Kasumi-1 (cell line): ENCODE measurements at regions not wholly inside any gene's neighbourhood (a gene's known extent, or its start where the extent isn't known, plus 50 kb on each side); places are given as distances from the start of the nearest gene placed in this dataset.
"Not testable (repeated sequence)": the region's sequence is repeated elsewhere in the genome, so short reads cannot be mapped to it uniquely, and the experiment has no call there.

Experiments
- DNase-seq, 2 experiments: peaks; one replicate each; lab custom pipeline; 2025; lab: John Stamatoyannopoulos, UW

DNA sequence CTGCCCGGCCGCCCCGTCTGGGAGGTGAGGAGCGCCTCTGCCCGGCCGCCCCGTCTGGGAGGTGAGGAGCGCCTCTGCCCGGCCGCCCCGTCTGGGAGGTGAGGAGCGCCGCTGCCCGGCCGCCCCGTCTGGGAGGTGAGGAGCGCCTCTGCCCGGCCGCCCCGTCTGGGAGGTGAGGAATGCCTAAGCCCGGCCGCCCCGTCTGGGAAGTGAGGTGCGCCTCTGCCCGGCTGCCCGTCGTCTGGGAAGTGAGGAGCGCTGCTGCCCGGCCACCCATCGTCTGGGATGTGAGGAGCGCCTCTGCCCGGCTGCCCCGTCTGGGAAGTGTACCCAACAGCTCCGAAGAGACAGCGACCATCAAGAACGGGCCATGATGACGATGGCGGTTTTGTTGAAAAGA lies 136.6 kb upstream of the PROKR2 start:
- DNase-seq, result not testable (repeated sequence)

GRCh38 chr20:5452691-5453090 lies 135.9 kb upstream of the PROKR2 start:
- not testable (repeated sequence) for DNase-seq

- not testable (repeated sequence) for DNase-seq
These were observed 135.5 kb upstream of the PROKR2 start for GRCh38 chr20:5452286-5452685.

DNA sequence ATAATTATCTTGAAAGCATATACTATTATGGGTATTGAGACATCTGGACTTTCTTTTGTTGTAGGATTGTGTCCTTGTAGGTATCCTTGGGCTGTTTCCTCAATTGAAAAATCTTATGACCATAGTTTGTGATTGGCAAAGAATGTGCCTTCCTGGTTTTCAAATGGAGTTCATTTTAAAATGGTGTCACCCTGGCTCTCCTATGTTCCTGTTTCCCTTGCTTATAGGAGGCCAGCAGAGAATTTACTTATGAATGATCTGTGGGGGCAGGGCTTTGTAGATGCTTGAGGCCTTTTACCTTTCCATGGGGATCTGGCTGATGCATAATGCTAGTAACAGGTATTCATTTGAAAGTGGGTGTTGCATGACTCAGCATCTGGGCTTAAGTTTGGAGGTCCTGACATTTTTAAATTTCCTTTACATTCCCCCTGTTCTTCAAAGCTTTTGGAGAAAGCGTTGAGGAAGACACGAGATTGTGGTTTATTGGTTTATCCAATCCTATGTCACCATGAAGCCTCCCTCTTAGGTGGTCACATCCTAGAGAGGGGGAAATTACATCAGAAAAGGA lies 135.0 kb upstream of the PROKR2 start:
- no peak for DNase-seq

DNA sequence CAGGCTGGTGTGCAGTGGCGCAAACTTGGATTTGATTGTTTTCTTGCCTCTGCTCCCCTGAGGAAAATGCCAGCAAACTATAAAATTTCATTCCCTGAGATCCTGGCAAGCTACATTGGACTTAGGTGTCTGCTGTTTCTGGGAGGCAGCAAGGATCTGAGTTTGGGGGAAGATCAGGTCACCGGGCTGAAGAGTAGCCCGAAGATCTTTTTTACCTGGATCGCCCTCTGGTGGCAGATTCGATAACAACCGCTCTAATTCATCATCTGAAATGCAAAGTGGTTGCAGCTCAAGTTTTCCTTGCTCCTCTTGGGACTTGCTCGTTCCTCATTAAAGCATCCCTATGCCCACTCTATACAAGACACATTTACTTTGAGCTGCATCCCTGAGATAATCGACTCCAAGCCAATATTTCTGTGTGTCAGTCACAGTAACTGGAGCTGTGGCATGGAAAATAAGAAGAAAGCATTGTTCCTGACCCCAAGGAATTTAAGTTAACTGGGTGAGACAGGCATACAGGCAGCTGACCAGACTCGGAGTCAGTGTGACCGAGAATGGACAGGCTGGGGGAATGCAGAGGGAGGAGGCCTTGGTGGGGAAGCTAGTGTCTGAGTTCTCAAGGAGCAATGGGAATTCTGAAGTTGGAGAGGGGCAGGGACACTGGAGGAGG lies 131.8 kb upstream of the PROKR2 start:
- peak; percentile 43 to 67 for DNase-seq

GRCh38 chr20:5447188-5447587 lies 130.4 kb upstream of the PROKR2 start:
- DNase-seq, result no peak

DNA sequence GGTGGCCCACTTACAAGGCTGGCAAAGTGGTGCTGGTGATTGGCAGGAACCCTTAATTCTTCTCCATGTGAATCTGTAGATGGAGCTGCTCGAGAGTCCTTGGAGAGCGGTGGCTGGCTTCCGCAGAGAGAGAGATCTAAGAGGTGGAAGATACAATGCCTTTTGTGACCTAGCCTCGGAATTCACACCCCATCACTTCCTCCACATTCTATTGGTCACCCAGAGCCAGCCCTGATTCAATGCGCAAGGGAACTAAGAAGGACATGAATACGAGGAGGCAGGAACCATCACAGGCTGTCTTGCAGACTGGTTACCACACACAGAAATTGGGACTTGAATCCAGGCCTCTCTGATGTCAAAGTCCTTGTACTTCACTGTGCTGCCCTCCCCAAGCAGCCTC lies 128.9 kb upstream of the PROKR2 start:
- no peak for DNase-seq

DNA sequence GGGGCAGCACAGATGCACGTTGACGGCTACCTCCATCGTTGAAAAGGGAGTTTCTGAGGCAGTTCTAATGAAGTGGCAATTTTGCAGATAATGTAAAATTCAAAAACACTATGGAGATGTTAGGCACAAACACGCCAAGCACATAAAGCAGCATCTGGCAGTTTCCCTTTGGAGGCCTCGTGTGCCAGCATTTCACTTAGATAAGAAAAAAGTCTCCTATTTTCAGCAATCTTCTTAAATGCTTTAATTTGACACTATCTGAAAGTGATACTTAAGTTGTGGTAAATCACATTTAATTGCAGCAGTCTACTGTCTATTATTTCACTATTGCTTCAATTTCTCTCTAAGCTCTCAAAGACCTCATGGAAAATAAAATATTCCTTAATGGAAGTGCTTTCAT lies 125.3 kb upstream of the PROKR2 start:
- no peak for DNase-seq

DNA sequence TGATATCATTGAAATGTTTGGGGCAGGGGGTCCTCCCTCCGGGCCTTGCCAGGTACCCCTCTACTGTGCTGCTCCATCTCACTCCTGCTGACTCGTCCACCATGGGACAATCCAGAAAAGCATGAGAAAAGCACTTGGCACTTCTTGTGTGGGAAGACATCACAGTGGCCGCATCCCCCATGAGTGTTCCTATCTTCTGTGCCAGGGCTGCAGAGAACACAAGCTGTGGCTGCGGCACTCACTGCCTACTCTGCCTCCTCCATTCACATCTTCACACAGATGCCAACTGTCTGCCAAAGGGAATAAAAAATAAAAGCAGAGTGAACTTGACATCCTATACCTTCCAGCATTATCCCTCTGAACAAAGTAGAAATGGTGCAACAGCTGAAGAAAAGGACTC lies 117.4 kb upstream of the PROKR2 start:
- no peak for DNase-seq

GRCh38 chr20:5433352-5433751 lies 116.6 kb upstream of the PROKR2 start:
- no peak for DNase-seq

DNA sequence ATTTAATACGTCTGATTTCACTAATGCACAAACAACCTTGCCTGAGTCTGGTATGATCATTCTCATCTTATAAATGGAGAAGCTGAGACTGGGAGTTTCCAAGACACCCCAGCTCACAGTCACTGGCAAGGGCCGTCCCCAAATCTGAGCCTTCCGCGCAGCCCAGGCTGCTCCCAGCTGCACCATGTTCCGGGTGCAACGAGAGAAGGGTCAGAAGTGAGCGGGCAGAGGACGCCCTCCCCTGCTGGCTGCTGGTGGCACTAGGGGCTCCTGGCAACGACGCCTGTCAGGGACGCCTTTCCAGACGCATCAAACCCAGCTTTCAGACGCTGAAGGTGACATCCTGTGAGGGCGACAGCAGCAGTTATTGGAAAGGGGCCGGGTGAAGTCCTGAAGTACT lies 115.3 kb upstream of the PROKR2 start:
- DNase-seq, result no peak

- no peak for DNase-seq
These were observed 113.9 kb upstream of the PROKR2 start for GRCh38 chr20:5430670-5431069.

GRCh38 chr20:5426026-5426425 lies 109.3 kb upstream of the PROKR2 start:
- no peak for DNase-seq

GRCh38 chr20:5416086-5416485 lies 99.3 kb upstream of the PROKR2 start:
- DNase-seq, result no peak

DNA sequence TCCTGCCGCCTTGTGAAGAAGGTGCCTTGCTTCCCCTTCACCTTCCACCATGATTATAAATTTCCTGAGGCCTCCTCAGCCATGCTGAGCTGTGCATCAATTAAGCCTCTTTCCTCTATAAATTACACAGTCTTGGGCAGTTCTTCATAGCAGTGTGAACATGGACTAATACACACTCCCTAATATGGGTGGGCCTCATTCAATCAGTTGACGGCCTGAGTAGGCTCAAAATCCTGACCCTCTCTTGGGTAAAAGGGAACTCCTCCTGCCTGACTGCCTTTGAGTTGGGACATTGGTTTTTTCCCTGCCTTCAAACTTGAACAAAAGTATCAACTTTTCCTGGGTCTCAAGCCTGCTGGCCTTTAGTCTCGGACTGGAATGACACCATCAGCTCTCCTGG lies 96.6 kb upstream of the PROKR2 start:
- DNase-seq, result no peak

DNA sequence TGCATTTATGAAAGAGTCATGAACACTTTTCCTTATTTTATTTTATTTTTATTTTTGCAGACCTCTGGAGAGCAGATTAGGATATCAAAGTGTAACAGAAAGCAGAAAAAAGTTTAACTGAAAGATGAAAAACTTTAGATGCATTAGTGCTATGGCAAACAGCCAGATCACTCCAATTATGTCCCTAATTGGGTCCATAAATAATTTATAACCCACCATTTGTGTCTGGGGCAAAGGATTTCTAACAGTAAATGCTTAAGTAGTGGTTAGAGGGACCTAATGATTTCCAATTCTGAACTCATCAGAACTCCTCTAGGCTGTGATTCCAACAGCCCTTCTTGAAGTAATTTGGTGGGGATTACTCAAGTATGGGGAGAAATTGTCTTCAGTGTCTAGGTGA lies 93.7 kb upstream of the PROKR2 start:
- no peak for DNase-seq

- DNase-seq, result peak; percentile 52 to 68
These were observed 86.3 kb upstream of the PROKR2 start for GRCh38 chr20:5402903-5403531.

GRCh38 chr20:5401277-5401875 lies 84.6 kb upstream of the PROKR2 start:
- no peak for DNase-seq

DNA sequence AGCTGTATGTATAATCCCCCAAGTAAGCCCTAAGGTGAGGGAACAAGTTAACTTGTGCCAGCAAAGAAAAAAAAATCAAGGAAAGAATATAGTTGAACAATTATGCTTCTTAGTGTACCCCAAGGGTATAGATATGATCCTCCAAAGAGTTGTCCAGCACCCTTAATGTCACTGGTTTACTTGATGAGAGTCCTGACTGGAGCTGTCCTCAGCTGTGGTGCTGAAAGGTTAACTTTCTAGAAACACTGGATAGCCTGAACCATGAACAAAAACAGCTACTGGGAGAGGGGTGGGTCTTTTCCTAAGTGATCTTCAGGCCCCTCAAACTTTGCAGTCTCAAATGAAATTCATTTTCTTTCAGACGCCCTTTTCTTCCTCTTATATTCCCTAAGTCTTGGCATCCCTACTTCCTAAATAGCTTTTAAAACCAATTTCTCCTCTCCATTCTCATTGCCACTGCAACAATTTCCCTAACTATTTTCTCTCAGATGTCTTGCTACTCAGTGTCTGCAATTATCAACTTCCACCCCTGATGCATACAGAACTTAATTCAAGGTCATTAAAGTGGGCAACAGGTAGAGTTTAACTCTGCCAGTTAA lies 83.5 kb upstream of the PROKR2 start:
- peak; percentile 42 to 63 for DNase-seq

GRCh38 chr20:5397393-5397792 lies 80.6 kb upstream of the PROKR2 start:
- no peak for DNase-seq

DNA sequence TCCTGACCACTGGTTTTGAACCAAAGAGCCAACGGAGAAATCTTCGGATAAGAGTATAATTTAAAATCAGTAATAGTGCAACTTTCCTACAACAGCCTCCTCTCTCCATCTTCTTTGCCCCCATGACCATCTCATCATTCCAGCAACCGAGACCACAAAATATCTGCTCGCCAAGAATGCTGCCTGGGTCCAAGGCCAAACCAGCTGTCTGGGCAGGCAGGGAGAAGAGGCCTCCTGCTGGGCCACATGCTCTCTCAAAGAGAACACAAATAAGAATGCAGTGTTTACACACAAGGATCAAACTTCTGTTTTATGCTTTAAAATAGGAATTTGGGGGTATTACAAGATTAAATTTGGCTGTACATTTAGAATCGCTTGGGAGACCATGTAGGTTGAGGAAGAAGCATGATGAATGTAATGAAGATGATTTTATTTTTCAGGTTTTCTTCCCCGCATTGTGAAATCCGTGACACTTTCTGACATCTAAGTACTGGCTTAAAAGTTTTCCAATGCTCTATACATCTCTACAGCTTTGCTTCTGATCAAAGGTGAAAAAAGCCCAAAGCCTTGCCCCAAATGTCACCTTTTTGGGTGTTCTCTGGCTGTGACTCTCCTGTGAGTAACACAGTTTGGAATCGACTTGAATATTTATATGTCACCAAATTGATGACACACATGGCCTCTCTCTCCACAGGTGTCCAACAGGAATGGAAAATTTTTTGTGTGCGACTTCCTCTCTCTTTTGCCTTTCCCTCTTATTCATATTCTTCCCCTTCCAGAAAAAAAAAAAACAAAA lies 79.4 kb upstream of the PROKR2 start:
- DNase-seq, result no peak
